ENCODE measurements at regions not wholly inside any gene's neighbourhood (a gene's known extent, or its start where the extent isn't known, plus 50 kb on each side); places are given as distances from the start of the nearest gene placed in this dataset.

DNA sequence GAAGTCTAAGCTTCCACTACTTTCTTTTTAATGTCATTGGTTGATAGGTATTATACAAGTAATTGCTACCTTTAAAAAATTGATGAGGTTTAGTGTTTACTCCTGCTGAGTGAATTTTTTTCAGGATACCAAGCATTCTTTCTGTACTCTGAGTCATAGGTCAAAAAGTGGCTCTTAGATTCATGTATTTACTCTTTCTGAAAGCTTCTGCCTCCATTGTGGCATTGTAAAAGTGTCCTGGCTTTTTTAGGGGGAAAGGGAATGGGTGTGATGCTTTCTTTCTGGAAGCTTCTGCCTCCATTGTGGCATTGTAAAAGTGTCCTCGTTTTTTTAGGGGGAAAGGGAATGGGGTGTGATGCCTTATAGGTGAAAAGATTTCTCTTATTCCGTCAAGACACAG lies 286.5 kb downstream of the LPIN1 start:
- no peak for DNase-seq

DNA sequence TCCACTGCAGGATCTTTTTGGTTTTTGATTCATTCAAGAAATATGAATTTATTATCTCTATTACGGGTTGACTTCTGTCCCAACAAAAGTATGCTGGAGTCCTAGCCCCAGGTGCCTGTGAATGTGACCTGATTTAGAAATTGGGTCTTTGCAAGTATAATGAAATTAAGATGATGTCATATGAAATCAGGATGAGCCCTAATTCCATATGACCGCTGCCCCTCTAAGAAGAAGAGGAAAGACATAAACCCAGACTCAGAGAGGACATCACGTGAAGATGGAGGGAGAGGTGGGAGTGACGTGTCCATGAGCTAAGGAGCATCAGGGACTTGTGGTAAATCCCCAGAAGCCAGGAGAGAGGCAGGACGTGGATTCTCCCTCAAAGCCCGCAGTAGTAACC lies 287.1 kb downstream of the LPIN1 start:
- no peak for DNase-seq

DNA sequence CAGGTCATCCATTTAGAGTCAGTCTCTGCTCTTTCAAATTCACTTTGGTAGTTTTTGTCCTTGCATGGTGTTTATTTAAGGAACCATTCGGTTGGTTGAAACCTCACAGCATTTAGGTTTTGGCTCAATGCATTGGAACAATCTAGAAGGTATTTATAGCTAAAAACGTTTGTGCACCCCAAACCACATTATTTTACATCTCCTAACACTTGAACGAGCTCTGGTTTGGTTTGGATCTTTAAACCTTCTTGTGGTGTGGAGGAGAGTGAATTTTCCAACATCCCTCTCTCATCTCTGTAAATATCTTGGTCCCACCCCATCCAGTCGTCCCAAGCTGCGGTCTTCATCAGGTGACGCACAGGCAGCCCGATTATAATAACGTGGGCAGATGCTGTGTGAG lies 287.9 kb downstream of the LPIN1 start:
- DNase-seq = no peak

DNA sequence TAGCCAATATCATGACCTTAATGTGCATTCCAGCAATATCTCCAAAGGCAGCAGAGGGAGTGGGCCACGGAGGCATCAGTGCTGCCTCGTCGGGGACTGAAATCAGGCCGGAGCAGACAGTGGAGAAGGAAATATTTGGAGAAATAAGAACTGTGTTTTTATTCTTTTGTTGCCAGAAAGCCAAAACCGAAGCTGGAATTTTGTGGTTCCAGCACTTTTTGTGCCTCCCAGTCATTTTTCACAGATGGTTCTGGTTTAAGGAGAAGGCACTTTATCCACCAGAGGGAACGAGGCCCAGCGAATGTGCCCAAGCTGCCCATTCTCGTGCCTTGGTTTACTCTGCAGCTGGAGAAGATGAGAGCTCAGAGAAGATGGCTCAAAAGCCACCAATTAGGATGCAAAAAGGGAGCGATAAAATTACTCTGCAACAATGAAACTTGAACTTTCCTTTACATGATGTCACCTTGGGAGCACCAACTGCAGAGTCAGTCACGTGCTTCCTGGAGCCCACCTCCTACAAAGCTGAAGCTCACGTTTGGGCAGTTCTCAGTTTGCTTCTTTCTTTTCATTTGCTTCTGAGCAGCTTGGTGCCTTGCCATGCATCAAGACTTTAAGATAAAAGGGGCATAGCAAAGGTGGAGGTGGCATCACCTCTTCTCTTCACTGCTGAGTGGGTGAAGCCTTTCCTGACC lies 288.7 kb downstream of the LPIN1 start:
- no peak for DNase-seq

DNA sequence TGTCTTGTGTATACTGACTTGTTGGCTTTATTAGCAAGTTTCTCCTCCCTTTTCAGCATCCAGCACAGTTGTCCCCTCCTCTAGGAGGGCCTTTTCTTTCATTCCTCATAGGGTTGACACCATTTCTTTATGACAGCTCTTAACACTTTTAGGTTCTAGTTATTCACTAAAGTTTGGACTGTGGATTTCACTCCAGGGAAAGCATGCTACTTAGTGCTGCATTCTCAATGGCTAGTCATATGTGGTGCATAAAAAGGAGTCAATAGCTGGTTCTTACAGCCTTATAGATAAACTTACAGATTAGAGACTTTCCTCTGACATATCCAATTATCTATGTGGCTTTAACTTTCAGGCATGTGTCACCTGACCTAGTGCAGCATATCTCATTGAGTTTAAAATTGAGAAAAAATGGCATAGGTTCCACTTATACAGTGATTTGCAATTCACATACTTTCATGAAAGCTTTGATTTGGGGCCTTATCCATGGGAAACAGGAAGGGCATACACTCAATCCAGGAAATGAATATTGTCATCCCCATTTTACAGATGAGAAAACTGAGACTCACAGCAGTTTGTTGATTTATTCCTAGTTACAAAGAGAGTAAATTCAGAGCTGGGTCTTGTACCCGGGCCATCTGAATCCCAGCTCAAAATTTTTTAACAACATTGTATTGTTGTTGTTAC lies 289.7 kb downstream of the LPIN1 start:
- DNase-seq = no peak

DNA sequence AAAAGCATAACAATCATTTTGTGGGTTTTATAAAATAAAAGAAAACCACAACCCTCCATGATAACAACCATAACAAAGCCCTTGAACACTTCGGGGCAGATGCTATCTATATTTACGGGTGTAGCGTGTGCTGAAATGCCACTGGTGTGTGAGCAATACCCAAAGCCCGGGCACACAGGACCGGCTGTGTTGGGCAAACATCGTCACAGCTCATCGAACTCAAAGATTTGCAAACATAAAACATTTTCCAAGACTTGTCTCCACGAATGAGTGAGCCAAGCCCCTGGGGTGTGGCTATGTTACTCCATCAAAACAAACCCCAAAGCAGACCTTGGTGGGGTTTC lies 290.2 kb downstream of the LPIN1 start:
- no peak for DNase-seq

DNA sequence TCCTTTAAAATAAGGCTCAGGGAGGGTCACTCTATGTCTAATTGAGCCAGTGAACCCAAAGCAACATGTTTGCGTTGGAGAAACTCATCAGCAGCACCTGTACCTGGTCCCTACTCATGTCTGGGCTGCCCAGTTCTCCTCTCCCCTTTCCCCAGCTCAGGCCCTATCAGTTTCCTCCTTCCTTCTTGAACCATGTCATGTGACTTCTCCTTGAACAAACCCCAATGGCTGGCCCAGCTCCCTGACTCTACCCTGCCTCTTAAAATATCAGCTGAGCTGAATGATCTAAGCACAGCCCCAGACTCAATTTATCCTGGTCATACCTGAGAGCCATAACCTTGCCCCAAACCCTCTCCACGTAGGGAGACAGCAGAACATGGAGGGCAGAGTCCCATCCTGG lies 290.9 kb downstream of the LPIN1 start:
- DNase-seq = no peak

DNA sequence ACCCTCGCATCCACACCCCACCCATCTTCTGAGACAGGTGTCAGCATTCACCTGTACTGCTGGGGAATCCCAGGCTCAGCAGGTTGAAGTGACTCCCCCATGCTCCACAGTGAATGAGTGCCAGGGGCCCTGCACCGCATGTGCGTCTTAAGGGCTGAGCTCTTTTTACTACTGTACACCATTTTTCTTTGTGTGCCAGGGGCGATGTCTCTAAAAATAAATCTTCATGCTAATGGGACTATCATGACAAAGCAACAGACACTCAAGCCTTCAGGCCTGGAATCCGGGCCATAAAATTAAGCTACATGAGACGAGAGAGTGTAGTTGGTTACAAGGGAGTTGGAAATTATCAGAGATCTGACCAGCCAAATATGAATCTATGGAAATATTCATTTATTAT lies 294.8 kb downstream of the LPIN1 start:
- DNase-seq = no peak

DNA sequence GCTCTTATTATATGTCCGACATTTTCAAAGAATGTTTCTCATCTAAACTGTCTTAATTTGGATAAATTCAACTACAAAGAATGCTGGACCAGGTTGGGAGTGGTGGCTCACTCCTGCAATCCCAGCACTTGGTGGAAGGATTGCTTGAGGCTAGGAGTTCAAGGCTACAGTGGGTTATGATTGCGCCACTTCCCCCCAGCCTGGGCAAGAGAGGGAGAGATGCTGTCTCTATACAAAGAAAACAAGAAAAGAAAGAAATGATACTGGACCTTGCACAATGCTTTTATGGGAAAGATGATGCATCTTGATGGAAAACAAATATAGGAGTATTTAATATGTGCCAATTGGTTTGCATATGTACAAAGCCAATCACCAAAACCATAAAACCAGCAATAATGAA lies 296.7 kb downstream of the LPIN1 start:
- no peak for DNase-seq

DNA sequence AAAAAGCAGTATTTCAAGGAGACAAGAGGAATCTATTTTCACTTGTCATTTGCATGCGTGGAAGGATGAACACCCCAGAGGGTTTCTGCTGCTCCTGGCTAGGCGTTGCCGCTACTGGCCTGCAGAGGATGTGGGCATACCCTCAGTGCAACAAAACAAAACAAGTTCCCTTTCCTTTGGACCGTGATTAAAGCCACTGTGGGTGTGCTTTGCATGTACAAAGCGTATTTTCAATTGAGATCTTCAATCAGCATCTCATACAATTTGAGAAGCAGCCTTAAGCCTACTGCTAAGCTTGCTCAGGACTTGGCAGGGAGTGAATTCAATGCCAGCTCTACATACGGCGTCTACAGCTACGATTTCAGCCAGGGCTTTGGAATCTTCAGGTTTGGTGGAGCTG lies 298.4 kb downstream of the LPIN1 start:
- DNase-seq = no peak

DNA sequence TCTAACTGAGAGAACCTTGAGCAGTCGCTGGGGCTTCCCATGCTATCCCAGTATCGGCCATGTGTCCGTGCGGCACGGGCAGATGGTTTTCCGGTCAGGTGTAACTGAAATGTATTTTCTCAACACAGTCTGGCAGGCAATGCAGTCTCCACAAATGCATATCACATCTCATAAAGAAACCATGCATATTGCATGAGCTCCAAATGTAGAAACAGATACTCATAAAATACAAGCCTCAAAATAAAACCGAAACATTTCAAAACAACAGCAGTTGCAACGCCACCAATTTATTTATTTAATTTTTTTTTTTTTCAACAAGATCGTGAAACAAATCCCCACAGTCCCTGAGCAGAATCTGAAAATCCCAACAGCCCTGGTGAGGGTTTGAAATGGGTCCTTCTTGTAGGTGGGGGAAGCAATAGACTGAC lies 299.4 kb downstream of the LPIN1 start:
- peak; percentile 17 to 57 for DNase-seq

DNA sequence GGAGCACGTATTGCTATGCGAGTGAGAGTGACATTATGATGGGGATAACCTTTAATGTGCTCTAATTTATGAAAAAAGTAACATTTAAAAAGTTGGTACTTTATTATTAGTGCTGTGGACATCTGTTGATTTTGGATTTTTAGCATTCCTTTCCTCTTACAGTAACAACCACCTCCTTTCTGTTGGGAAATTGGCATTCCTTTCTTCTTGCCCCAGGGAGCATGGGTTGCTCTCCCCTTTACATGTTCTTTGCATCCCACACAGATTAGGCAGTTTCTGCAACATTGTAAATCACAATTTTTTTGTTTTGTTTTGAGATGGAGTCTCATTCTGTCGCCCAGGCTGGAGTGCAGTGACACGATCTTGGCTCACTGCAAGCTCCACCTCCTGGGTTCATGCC lies 300.2 kb downstream of the LPIN1 start:
- DNase-seq = no peak

DNA sequence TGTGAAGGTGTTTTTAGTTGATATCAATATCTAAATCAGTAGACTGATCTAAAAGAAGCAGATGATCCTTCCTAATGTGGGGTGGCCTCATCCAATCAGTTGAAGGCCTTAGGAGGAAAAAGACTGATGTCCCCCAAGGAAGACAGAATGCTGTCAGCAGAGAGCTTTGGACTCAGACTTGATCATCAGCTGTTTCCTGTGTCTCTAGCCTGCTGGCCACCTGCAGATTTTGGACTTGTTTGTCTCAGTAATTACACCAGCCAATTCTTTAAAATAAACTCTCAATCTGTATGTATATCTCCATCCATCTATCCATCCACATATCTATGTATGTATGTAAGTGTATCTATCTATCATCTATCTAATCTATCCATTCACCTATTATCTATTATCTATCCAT lies 301.3 kb downstream of the LPIN1 start:
- DNase-seq = no peak

DNA sequence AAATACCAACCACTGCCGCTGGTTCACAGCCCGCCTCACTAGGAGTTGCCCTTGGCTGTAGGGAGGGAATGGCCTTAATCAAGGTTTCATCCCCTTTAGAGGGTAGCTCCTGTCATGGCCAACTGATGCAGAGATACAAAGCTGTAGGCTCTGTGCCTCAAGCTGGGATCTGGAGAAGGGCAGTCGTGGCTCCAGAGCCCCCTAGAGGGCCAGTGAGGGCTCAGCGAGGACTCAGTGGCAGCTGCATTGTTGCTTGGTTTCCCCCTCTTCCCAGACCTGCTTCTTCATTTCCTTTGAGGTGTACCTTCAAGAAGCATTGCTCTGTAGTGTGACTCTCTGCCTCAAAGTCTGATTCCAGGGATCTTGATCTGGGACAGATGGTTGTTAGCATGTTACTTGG lies 302.1 kb downstream of the LPIN1 start:
- DNase-seq = no peak

DNA sequence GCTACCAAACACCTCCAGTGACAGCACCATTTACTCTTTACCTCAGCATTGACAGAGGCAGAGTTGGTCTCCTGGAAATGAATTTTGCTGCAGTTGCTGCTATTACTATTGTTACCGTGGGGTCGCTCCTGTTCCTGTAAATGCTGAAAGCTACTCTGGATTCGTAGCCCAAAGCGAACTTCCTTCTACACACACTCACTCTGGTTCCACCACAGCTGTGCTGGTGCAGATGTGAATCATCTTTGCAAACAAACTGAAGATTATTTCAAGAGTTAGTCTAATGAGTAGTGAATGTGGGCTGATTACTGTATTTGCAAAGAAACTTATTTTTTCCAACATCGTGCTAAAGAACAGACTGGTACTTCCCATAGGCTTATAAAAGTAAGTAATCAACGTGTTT lies 304.0 kb downstream of the LPIN1 start:
- DNase-seq = no peak

DNA sequence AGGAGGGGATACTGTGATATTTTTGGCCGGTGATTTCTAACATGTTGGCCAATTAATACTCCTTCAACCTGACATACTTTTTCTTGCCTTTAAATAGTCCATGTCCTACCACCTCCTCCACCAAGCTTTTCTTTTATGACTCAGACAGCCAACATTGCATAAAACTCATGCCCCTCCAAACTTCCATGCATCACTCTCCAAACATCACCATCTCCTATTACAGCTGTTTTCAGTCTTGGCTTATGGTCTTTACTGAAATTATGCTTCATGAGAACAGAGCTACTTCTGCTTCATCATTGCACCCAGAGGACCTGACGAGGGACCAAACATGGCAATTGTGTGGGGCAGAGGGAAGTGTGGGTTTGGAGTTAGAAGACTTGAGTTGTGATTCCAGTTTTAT lies 305.4 kb downstream of the LPIN1 start:
- no peak for DNase-seq

DNA sequence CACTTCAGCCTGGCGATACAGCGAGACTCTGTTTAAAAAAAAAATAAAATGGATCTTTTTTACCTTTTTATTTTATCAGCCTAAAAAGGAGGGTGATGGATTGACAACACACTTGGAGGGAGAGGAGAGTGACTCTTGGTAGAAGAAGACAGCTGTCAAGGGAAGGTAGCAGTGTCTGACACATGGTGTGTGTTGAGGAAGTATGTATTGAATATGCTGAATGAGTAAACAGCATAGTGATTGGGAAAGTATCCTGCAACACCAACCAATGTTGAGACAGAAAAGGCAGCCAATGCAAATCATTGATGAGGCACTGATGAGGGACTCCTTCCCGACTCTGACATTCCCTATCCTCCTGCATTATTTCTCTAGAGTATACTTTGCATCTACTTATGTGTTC lies 306.4 kb downstream of the LPIN1 start:
- DNase-seq = no peak

DNA sequence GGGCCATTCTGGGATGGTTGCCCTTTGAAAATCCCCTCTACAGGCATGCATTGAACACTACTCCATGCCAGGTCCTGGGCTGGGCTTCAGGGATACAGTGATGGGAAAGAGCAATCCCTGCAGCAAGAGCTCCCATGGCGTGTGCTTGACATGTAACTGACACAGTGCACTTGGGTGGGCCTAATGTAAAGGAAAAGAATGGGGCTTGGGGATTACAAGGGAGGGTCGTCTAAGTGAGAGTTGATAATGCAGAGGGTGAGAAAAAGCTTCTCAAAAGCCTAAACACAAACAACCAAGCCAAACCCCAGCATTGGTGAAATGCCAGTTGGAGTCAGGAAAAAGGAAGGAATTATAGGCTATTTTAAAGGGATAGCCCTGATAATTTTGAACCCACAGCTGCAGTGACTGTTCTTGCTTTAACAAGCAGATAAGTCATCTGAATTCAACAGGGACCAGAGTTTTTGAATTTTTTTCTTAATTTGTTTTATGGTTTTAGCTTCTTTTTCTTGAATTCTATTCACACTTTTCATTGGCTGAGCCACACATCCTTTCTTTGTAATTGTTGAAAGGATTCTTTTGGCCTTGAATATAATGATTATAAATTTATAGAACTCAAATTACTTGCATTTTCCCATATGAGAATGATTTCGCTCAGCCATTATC lies 308.7 kb downstream of the LPIN1 start:
- no peak for DNase-seq

DNA sequence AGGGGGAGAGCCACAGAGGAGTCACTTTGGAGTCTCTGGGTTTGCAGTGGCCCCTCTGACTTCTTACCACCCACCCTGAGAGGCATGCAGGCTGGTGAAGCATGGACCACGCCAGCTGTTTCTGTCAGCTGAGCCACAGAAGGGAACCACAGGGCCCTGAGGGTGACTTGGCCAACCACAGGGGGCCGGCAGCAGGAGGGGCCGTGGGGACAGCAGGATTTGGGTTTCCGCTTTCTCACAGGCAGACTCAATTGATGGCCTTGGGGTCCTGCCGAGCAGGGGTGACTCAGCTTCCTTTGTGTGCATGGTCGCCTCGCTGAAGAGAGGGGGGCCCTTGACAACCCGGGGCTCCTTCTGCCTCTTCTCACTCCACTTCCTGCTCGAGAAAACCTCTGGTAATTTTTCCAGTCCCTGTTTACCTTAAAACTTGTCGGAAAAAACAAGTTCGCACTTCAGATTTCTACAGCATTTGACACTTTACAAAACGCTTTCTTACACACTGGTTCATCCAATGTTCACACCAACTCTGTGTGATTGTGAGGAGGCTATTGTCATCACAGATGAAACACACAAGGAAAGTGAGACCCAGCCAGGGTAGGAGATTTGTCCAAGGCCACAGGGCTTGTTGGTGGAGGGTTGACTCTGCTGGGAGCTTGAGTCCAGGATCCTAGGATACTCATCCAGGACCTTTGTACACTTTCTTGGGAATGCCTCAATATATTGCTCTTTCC lies 311.2 kb downstream of the LPIN1 start:
- no peak for DNase-seq

DNA sequence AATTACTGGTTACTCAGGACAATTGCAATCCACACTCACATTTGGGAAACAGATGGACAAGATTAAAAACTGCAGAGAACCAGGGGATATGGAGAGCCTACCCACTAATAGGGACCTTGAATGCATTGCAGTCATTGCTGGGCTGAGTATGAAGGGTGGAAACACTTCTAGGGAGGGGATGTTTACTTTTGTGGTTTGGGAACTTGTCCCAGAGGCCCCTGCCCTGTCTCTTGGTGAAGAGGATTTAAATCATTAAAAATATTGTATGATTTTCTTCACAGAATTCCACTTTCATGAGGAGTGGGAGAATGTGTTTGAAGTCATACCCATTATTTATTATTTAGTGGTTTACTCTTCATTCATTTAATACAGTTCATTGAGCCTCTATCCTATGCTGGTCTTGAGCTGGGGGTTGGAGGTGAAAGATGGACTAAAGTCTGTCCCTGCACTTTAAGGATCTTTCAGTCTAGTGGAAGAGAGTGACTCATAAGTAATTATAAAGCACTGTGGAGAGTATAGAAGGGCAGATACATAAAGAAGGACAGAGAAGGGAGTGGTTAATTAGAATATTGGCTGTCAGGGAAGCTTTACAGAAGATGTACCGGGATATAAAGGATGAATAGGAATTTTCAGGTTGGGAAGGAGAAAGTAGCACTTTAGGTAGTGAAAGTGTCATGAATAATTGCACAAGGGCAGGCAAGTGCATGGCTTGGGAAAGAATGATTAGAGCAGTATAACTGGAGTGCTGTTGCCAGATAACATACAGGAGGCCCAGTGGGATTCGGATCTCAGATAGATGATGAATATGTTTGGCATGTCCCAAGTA lies 313.4 kb downstream of the LPIN1 start:
- DNase-seq = peak in 1 of 2 experiments; percentile 15

DNA sequence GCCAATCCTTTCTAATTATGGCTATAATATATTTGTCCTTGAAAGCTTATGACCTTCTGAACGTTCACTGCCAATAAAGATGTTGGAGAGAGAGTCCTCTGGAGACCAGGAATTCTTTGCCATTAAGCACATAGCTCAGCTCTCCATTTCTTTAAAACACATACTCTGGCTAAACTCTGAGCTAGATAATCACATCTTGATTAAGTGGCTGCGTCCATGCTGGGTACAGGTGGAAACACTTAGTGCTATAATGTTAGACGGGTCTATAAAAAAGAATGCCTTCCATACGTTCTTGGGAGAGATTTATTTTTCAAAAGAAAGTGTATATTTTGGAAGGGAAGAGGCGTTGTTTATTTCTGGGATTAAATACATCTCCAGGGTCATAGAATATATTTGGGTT lies 314.5 kb downstream of the LPIN1 start:
- DNase-seq = no peak

DNA sequence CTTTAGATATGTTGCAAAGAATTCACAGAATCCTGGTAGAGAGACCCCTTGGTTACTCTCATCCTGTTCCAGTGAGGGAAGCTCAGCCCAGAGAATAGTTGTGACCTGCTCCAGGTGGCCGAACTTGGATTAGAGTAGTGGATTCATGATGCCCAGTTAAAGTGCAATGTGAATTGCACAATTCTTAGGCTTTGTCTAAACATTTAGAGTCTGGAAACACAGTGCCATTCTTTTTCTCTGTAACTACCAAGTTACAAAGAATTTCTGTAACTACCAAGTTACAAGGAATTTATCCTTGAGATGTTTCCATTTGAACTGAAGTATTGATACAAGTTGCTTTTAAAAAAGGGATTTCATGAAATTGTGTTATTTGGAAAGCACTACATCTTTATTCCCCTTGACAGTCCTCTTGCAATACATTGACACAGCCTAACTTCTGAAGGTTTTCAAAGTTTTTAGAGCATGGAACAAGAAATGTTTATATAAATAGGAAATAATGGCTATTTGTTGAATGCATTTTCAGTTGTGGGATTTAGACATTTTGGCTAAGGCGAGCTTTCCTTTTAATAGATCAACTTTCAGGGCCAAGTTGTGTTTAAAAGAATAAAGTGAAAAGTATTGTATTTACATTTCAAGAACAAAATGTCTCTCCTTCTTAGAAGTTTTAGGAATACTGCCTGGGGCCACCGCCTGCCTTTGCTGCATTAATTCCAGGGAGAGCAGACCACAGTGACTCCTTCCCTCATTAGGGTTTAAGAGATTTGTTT lies 315.0 kb downstream of the LPIN1 start:
- DNase-seq = no peak
